SK-N-SH treated with all-trans-retinoic acid at 6 μM for 48 hours (cell line): ENCODE measurements at regions not wholly inside any gene's neighbourhood (a gene's known extent, or its start where the extent isn't known, plus 50 kb on each side); places are given as distances from the start of the nearest gene placed in this dataset.

ENCODE experiments used
- ATAC-seq: fragments of 200-7000 bp; cut with Tn5 transposase; 3 replicates; pipeline ENCODE4 v1.9.1; 2020; ENCODE audit warnings: mild to moderate bottlenecking, moderate library complexity
- ARNTL ChIP-seq: fragments of 450-650 bp; formaldehyde crosslinking; IDR thresholded peaks from 2 replicates; pipeline ENCODE4 v1.5.0; 2020; ENCODE audit warnings: low read depth, mild to moderate bottlenecking, moderate library complexity, borderline replicate concordance
- BACH2 ChIP-seq: fragments of 250-450 bp; sonication (Bioruptor Pico); IDR thresholded peaks from 2 replicates; pipeline ENCODE4 v1.9.0; 2021; ENCODE audit warnings: mild to moderate bottlenecking, borderline replicate concordance
- CSDC2 ChIP-seq: fragments of 250-450 bp; sonication (Bioruptor Pico); IDR thresholded peaks from 2 replicates; pipeline ENCODE4 v1.5.0; 2020; ENCODE audit warnings: mild to moderate bottlenecking, moderate library complexity
- ESRRG ChIP-seq: fragments of 250-450 bp; sonication (Bioruptor Pico); IDR thresholded peaks from 2 replicates; pipeline ENCODE4 v1.6.1; 2021; ENCODE audit warnings: mild to moderate bottlenecking
- GLIS3 ChIP-seq: fragments of 250-450 bp; sonication (Bioruptor Pico); IDR thresholded peaks from 2 replicates; pipeline ENCODE4 v1.5.0; 2020; ENCODE audit warnings: mild to moderate bottlenecking, moderate library complexity
- ISL1 ChIP-seq: fragments of 250-450 bp; sonication (Bioruptor Pico); IDR thresholded peaks from 2 replicates; pipeline ENCODE4 v2.1.2; 2022; ENCODE audit warnings: mild to moderate bottlenecking, moderate library complexity
- OSR1 ChIP-seq: fragments of 250-450 bp; sonication (Bioruptor Pico); IDR thresholded peaks from 2 replicates; pipeline ENCODE4 v1.8.0; 2022; ENCODE audit warnings: moderate library complexity, mild to moderate bottlenecking, inconsistent platforms
- RARB ChIP-seq: fragments of 250-450 bp; sonication (Bioruptor Pico); IDR thresholded peaks from 2 replicates; pipeline ENCODE4 v1.8.0; 2021; ENCODE audit warnings: mild to moderate bottlenecking, moderate library complexity
- TCF4 ChIP-seq: fragments of 250-450 bp; sonication (Bioruptor Pico); IDR thresholded peaks from 2 replicates; pipeline ENCODE4 v1.8.0; 2021; ENCODE audit warnings: mild to moderate bottlenecking, moderate library complexity, borderline replicate concordance
- TOX ChIP-seq: fragments of 250-450 bp; sonication (Bioruptor Pico); IDR thresholded peaks from 2 replicates; pipeline ENCODE4 v1.8.0; 2021; ENCODE audit warnings: mild to moderate bottlenecking, moderate library complexity, borderline replicate concordance
- ZC3H10 ChIP-seq: fragments of 250-450 bp; sonication (Bioruptor Pico); IDR thresholded peaks from 2 replicates; pipeline ENCODE4 v1.5.1; 2021; ENCODE audit warnings: mild to moderate bottlenecking, moderate library complexity
- ZFP3 ChIP-seq: fragments of 250-450 bp; sonication (Bioruptor Pico); IDR thresholded peaks from 2 replicates; pipeline ENCODE4 v1.5.0; 2020; ENCODE audit warnings: mild to moderate bottlenecking, moderate library complexity
- ZFP30 ChIP-seq: fragments of 450-650 bp; formaldehyde crosslinking; IDR thresholded peaks from 2 replicates; pipeline ENCODE4 v1.5.0; 2022; ENCODE audit warnings: mild to moderate bottlenecking, moderate library complexity
- ZNF565 ChIP-seq: fragments of 450-650 bp; formaldehyde crosslinking; conservative IDR thresholded peaks from 2 replicates; pipeline ENCODE4 v1.5.0; 2020; ENCODE audit warnings: low read depth, mild to moderate bottlenecking, moderate library complexity
- TF ChIP-seq, protein P1 (sequence below): fragments of 250-450 bp; sonication (Bioruptor Pico); IDR thresholded peaks from 2 replicates; pipeline ENCODE4 v1.5.1; 2020; ENCODE audit warnings: low read depth, mild to moderate bottlenecking, moderate library complexity
- TF ChIP-seq, protein P2 (sequence below): fragments of 250-450 bp; sonication (Bioruptor Pico); IDR thresholded peaks from 2 replicates; pipeline ENCODE4 v1.8.0; 2020; ENCODE audit warnings: mild to moderate bottlenecking, moderate library complexity, borderline replicate concordance
- TF ChIP-seq, protein P3 (sequence below): fragments of 250-450 bp; sonication (Bioruptor Pico); IDR thresholded peaks from 2 replicates; pipeline ENCODE4 v1.8.0; 2021; ENCODE audit warnings: low read depth, mild to moderate bottlenecking, moderate library complexity, borderline replicate concordance
- TF ChIP-seq, protein P4 (sequence below): fragments of 250-450 bp; sonication (Bioruptor Pico); IDR thresholded peaks from 2 replicates; pipeline ENCODE4 v1.5.0; 2020; ENCODE audit warnings: mild to moderate bottlenecking, moderate library complexity

DNA sequence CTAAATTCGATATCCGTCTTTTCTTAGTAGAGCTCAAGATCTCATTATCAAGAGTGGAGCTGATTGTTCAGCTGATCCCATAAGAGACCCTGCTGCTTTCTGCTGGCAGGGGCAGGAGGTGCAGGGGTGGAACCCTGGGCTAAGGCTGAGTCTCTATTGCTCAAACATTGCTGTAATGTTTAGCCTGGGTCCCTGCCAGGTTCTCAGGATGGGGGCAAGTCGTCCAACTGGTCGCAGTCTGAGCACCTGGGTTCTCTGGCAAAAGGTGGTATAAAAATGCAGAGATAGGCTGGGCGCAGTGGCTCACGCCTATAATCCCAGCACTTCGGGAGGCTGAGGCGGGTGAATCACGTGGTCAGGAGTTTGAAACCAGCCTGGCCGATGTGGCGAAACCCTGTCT, 62.0 kb upstream of the NRBF2 start (continued):
- TF ChIP-seq, protein P1, sequence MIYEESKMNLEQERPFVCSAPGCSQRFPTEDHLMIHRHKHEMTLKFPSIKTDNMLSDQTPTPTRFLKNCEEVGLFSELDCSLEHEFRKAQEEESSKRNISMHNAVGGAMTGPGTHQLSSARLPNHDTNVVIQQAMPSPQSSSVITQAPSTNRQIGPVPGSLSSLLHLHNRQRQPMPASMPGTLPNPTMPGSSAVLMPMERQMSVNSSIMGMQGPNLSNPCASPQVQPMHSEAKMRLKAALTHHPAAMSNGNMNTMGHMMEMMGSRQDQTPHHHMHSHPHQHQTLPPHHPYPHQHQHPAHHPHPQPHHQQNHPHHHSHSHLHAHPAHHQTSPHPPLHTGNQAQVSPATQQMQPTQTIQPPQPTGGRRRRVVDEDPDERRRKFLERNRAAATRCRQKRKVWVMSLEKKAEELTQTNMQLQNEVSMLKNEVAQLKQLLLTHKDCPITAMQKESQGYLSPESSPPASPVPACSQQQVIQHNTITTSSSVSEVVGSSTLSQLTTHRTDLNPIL (CRISPR knock-in tag) = no peak
- TF ChIP-seq, protein P2, sequence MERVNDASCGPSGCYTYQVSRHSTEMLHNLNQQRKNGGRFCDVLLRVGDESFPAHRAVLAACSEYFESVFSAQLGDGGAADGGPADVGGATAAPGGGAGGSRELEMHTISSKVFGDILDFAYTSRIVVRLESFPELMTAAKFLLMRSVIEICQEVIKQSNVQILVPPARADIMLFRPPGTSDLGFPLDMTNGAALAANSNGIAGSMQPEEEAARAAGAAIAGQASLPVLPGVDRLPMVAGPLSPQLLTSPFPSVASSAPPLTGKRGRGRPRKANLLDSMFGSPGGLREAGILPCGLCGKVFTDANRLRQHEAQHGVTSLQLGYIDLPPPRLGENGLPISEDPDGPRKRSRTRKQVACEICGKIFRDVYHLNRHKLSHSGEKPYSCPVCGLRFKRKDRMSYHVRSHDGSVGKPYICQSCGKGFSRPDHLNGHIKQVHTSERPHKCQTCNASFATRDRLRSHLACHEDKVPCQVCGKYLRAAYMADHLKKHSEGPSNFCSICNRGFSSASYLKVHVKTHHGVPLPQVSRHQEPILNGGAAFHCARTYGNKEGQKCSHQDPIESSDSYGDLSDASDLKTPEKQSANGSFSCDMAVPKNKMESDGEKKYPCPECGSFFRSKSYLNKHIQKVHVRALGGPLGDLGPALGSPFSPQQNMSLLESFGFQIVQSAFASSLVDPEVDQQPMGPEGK (CRISPR knock-in tag) = no peak
- TF ChIP-seq ZFP30 (CRISPR knock-in tag) (no peak), GLIS3 (CRISPR knock-in tag) (no peak), ZC3H10 (no peak)
- TF ChIP-seq, all 23 proteins: peak for 0

DNA sequence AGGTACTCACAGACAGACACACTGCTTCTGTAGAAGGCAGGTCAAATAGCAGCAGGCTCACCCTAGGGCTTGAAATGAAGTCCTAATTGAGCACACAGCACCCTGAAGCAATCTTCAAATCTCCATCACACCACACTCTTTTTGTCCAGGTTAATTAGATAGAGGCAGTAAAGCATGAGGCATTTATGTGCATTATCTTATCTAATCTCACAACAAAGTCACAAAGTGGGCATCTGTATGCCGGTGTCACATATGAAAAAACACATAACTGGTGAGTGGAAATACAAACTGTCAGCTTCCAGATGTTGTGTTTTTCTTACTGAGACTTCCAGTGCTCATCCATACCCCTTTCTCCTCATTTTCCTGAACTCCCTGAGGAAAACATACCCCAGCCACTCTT, 63.8 kb upstream of the NRBF2 start:
- no peak for ATAC-seq
- TF ChIP-seq OSR1 (no peak), TCF4 (CRISPR knock-in tag) (peak; percentile 84; the same call in 1 of the 2 replicates), RARB (CRISPR knock-in tag) (no peak), BACH2 (CRISPR knock-in tag) (no peak), CSDC2 (CRISPR knock-in tag) (no peak), ISL1 (CRISPR knock-in tag) (no peak)
- TF ChIP-seq, protein P3, sequence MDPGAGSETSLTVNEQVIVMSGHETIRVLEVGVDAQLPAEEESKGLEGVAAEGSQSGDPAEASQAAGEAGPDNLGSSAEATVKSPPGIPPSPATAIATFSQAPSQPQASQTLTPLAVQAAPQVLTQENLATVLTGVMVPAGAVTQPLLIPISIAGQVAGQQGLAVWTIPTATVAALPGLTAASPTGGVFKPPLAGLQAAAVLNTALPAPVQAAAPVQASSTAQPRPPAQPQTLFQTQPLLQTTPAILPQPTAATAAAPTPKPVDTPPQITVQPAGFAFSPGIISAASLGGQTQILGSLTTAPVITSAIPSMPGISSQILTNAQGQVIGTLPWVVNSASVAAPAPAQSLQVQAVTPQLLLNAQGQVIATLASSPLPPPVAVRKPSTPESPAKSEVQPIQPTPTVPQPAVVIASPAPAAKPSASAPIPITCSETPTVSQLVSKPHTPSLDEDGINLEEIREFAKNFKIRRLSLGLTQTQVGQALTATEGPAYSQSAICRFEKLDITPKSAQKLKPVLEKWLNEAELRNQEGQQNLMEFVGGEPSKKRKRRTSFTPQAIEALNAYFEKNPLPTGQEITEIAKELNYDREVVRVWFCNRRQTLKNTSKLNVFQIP (CRISPR knock-in tag) = no peak
- TF ChIP-seq, protein P4, sequence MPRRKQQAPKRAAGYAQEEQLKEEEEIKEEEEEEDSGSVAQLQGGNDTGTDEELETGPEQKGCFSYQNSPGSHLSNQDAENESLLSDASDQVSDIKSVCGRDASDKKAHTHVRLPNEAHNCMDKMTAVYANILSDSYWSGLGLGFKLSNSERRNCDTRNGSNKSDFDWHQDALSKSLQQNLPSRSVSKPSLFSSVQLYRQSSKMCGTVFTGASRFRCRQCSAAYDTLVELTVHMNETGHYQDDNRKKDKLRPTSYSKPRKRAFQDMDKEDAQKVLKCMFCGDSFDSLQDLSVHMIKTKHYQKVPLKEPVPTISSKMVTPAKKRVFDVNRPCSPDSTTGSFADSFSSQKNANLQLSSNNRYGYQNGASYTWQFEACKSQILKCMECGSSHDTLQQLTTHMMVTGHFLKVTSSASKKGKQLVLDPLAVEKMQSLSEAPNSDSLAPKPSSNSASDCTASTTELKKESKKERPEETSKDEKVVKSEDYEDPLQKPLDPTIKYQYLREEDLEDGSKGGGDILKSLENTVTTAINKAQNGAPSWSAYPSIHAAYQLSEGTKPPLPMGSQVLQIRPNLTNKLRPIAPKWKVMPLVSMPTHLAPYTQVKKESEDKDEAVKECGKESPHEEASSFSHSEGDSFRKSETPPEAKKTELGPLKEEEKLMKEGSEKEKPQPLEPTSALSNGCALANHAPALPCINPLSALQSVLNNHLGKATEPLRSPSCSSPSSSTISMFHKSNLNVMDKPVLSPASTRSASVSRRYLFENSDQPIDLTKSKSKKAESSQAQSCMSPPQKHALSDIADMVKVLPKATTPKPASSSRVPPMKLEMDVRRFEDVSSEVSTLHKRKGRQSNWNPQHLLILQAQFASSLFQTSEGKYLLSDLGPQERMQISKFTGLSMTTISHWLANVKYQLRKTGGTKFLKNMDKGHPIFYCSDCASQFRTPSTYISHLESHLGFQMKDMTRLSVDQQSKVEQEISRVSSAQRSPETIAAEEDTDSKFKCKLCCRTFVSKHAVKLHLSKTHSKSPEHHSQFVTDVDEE (CRISPR knock-in tag) = no peak

DNA sequence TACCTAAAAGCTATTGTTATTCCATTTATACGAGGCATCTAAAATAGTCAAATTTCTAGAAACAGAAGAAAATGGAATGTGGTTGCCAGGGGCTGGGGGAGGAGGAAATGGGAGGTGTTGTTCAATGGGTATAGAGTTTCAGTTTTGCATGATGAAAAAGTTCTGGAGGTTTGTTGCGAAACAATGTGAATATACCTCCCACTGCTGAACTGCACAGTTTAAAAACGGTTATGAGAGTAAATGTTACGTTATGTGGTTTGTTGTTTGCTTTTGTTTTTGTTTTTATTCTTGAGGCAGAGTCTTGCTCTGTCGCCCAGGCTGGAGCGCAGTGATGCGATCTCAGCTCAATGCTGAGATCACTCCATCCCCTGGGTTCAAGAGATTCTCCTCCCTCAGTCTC, 64.9 kb upstream of the NRBF2 start:
- ATAC-seq = no peak
- TF ChIP-seq ISL1 (CRISPR knock-in tag) (no peak), TCF4 (CRISPR knock-in tag) (no peak), BACH2 (CRISPR knock-in tag) (no peak), ARNTL (CRISPR knock-in tag) (no peak), ZFP3 (no peak), ESRRG (CRISPR knock-in tag) (no peak), RARB (CRISPR knock-in tag) (no peak), ZNF565 (CRISPR knock-in tag) (no peak), TOX (no peak)
- TF ChIP-seq, protein P1 (CRISPR knock-in tag) = no peak

DNA sequence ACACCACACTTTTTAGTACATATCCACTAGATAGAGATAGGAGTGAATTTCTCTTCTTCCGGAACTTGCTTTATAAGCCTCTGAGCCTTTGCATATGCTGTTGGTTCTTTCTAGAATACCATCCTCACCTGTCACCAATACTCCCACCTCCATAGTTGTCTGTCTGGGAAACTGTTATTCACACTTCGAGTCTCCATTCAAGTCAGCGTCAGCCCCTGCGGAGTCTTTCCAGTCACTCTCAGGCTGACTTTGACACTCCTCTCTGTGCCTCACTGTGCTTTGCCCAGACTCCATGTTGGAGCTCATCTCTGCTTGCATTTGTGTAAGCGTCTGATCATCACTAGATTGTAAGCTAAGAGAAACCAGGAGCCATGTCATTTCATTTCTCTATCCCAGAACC, 66.5 kb upstream of the NRBF2 start:
- no peak for ATAC-seq
- TF ChIP-seq, protein P3 (CRISPR knock-in tag) = no peak
- TF ChIP-seq ISL1 (CRISPR knock-in tag) (no peak), ZFP30 (CRISPR knock-in tag) (no peak)
- TF ChIP-seq, all 23 proteins: peak for 0
